Fibroblast of the aortic adventitia (primary cell): ENCODE measurements at regions not wholly inside any gene's neighbourhood (a gene's known extent, or its start where the extent isn't known, plus 50 kb on each side); places are given as distances from the start of the nearest gene placed in this dataset.

Experiments
- DNase-seq: peaks from one replicate; pipeline ENCODE4 v3.0.0-alpha.2; 2010; ENCODE audit warnings: low read depth
- H3K4me3 ChIP-seq: 2 replicates; pipeline ENCODE4 v1.5.1; 2011; ENCODE audit warnings: low read depth, mild to moderate bottlenecking, control low read depth, low read length, moderate library complexity
- CTCF ChIP-seq: IDR thresholded peaks from 2 replicates; pipeline ENCODE4 v1.5.1; 2011; ENCODE audit warnings: mild to moderate bottlenecking, low read length, control low read depth, inconsistent platforms; ENCODE audit not compliant: insufficient read depth

GRCh38 chr21:14737922-14738321 lies 191.8 kb upstream of the SAMSN1 start:
- TF ChIP-seq CTCF: peak; percentile 72
- H3K4me3 ChIP-seq: no peak overlapping the region
- DNase-seq: peak; percentile 78

GRCh38 chr21:14737284-14737691 lies 191.2 kb upstream of the SAMSN1 start:
- DNase-seq: no peak
- H3K4me3 ChIP-seq: no peak overlapping the region
- no peak for TF ChIP-seq CTCF

GRCh38 chr21:14736672-14737071 lies 190.6 kb upstream of the SAMSN1 start:
- no peak for TF ChIP-seq CTCF
- no peak overlapping the region for H3K4me3 ChIP-seq
- no peak for DNase-seq

GRCh38 chr21:14736162-14736561 lies 190.0 kb upstream of the SAMSN1 start:
- no peak overlapping the region for H3K4me3 ChIP-seq
- DNase-seq: no peak
- no peak for TF ChIP-seq CTCF

- no peak for TF ChIP-seq CTCF
- H3K4me3 ChIP-seq: no peak overlapping the region
- DNase-seq: no peak
These were observed 188.7 kb upstream of the SAMSN1 start for GRCh38 chr21:14734833-14735232.

- no peak for TF ChIP-seq CTCF
- no peak for DNase-seq
These were observed 188.1 kb upstream of the SAMSN1 start for GRCh38 chr21:14734191-14734590.

GRCh38 chr21:14725219-14725618 lies 179.1 kb upstream of the SAMSN1 start:
- no peak overlapping the region for H3K4me3 ChIP-seq
- no peak for TF ChIP-seq CTCF
- no peak for DNase-seq

More at GRCh38 chr21:14734191-14734590, 188.1 kb upstream of the SAMSN1 start:
- no peak overlapping the region for H3K4me3 ChIP-seq
